H1 (cell line): ENCODE measurements at regions not wholly inside any gene's neighbourhood (a gene's known extent, or its start where the extent isn't known, plus 50 kb on each side); places are given as distances from the start of the nearest gene placed in this dataset.

Experiments used
- CTCF ChIA-PET: fragments of 300-600 bp; sonication (Branson Sonifier 250); formaldehyde crosslinking; loops from one replicate; lab custom pipeline; 2021; ENCODE audit not compliant: partially characterized antibody; lab: Charles Lee
- POLR2A ChIA-PET: fragments of 300-600 bp; sonication (Branson Sonifier 250); formaldehyde crosslinking; loops from one replicate; lab custom pipeline; 2021; ENCODE audit warnings: inconsistent platforms; ENCODE audit not compliant: partially characterized antibody; lab: Charles Lee
- DNase-seq, 2 experiments: peaks; one replicate each; pipeline versions ENCODE4 v3.0.0 to v3.0.0-alpha.2; 2010 to 2022; ENCODE audit warnings: low spot score in 2 of 2, low read depth in 1 of 2, mixed read lengths in 1 of 2
- FAIRE-seq: peaks from 2 replicates; lab custom pipeline; 2011; peaks lifted over from hg19 to GRCh38; lab: Jason Lieb, UNC
- H2AFZ ChIP-seq: 2 replicates; pipeline ENCODE4 v1.8.1; 2012; ENCODE audit warnings: low read length, inconsistent platforms
- H2AK5ac ChIP-seq: 2 replicates; pipeline ENCODE4 v1.6.1; 2013; ENCODE audit warnings: low read depth, low read length
- H2BK120ac ChIP-seq: replicated peaks from 2 replicates; pipeline ENCODE3; 2013; ENCODE audit warnings: low read depth, low read length, inconsistent platforms
- H2BK12ac ChIP-seq: 2 replicates; pipeline ENCODE4 v1.6.1; 2013; ENCODE audit warnings: low read depth, low read length
- H2BK15ac ChIP-seq: 2 replicates; pipeline ENCODE4 v1.6.1; 2013; ENCODE audit warnings: low read length
- H2BK20ac ChIP-seq: 2 replicates; pipeline ENCODE4 v1.6.1; 2013; ENCODE audit warnings: low read length
- H2BK5ac ChIP-seq: 2 replicates; pipeline ENCODE4 v1.6.1; 2013; ENCODE audit warnings: low read depth, low read length
- H3K14ac ChIP-seq: 2 replicates; pipeline ENCODE4 v1.6.1; 2013; ENCODE audit warnings: inconsistent platforms; ENCODE audit not compliant: insufficient read length
- H3K18ac ChIP-seq: 2 replicates; pipeline ENCODE4 v1.6.1; 2013; ENCODE audit warnings: low read length; ENCODE audit errors: extremely low read depth
- H3K23ac ChIP-seq: 2 replicates; pipeline ENCODE4 v1.6.1; 2013; ENCODE audit warnings: inconsistent platforms; ENCODE audit not compliant: insufficient read length
- H3K23me2 ChIP-seq: 2 replicates; pipeline ENCODE4 v1.6.1; 2013; ENCODE audit warnings: low read depth, low read length
- H3K27ac ChIP-seq: 2 replicates; pipeline ENCODE4 v1.6.1; 2011; ENCODE audit warnings: low read depth, low read length, inconsistent platforms
- H3K27me3 ChIP-seq, 4 experiments: replicated peaks in 1 of 4; 1 replicate in 1 of 4; 2 replicates in 3 of 4; pipeline versions ENCODE4 v1.6.1 to v1.8.1; 2011 to 2013; ENCODE audit warnings: low read length in 3 of 4, mild to moderate bottlenecking in 3 of 4, inconsistent platforms in 2 of 4, mixed read lengths in 2 of 4, moderate library complexity in 1 of 4; ENCODE audit not compliant: control insufficient read depth in 3 of 4, insufficient read depth in 3 of 4; ENCODE audit errors: extremely low read depth in 1 of 4
- H3K36me3 ChIP-seq, 4 experiments: 2 replicates each; pipeline versions ENCODE4 v1.6.1 to v1.8.1; 2011 to 2013; ENCODE audit warnings: mild to moderate bottlenecking in 4 of 4, low read length in 3 of 4, moderate library complexity in 2 of 4, control low read depth in 1 of 4, inconsistent platforms in 1 of 4; ENCODE audit not compliant: insufficient read depth in 4 of 4, control insufficient read depth in 2 of 4
- H3K4ac ChIP-seq: replicated peaks from 2 replicates; pipeline ENCODE3; 2013; ENCODE audit warnings: low read length, low read depth, mixed read lengths, inconsistent platforms; ENCODE audit not compliant: insufficient read length
- H3K4me1 ChIP-seq, 4 experiments: replicated peaks in 1 of 4; 1 replicate in 1 of 4; 2 replicates in 3 of 4; pipeline versions ENCODE4 v1.6.1 to v1.8.1; 2011 to 2013; ENCODE audit warnings: low read length in 3 of 4, inconsistent platforms in 2 of 4, mixed read lengths in 1 of 4; ENCODE audit not compliant: insufficient read depth in 4 of 4, control insufficient read depth in 3 of 4
- H3K4me2 ChIP-seq, 2 experiments: 2 replicates each; pipeline versions ENCODE4 v1.6.1 to v1.8.1; 2011 to 2013; ENCODE audit warnings: low read depth in 2 of 2, low read length in 2 of 2, control low read depth in 1 of 2, inconsistent platforms in 1 of 2, mild to moderate bottlenecking in 1 of 2; ENCODE audit not compliant: insufficient read depth in 1 of 2
- H3K4me3 ChIP-seq, 4 experiments: fragments of 200-600, 300-600 bp in 1 of 4; sonication (generic), shearing (Covaris generic), sonication (Bioruptor Twin) in 1 of 4; 2 replicates each; pipeline versions ENCODE4 v1.5.1 to v1.8.1; 2011 to 2016; ENCODE audit warnings: low read length in 4 of 4, low read depth in 3 of 4, control low read depth in 2 of 4, inconsistent platforms in 2 of 4, mild to moderate bottlenecking in 2 of 4, mixed read lengths in 1 of 4, moderate library complexity in 1 of 4; ENCODE audit not compliant: insufficient read depth in 2 of 4; ENCODE audit errors: extremely low read depth in 1 of 4
- H3K56ac ChIP-seq: replicated peaks from 2 replicates; pipeline ENCODE3; 2013; ENCODE audit warnings: low read depth, mild to moderate bottlenecking, mixed read lengths, low read length, inconsistent platforms; ENCODE audit not compliant: insufficient read length
- H3K79me1 ChIP-seq: 2 replicates; pipeline ENCODE4 v1.6.1; 2013; ENCODE audit warnings: low read depth, low read length, control low read depth
- H3K79me2 ChIP-seq, 2 experiments: 2 replicates each; pipeline versions ENCODE4 v1.6.1 to v1.8.1; 2012 to 2013; ENCODE audit warnings: low read length in 2 of 2, mild to moderate bottlenecking in 2 of 2, inconsistent platforms in 1 of 2; ENCODE audit not compliant: insufficient read depth in 2 of 2, control insufficient read depth in 1 of 2
- H3K9ac ChIP-seq, 4 experiments: replicated peaks in 1 of 4; 1 replicate in 1 of 4; 2 replicates in 3 of 4; pipeline versions ENCODE4 v1.6.1 to v1.8.1; 2011 to 2013; ENCODE audit warnings: low read depth in 3 of 4, low read length in 3 of 4, control low read depth in 2 of 4, mild to moderate bottlenecking in 2 of 4, moderate library complexity in 2 of 4, inconsistent platforms in 1 of 4; ENCODE audit errors: extremely low read depth in 1 of 4
- H3K9me3 ChIP-seq, 2 experiments: 2 replicates each; pipeline versions ENCODE4 v1.6.1 to v1.8.1; 2012 to 2013; ENCODE audit warnings: mild to moderate bottlenecking in 2 of 2, moderate library complexity in 2 of 2, control low read depth in 1 of 2, inconsistent platforms in 1 of 2, low read depth in 1 of 2, low read length in 1 of 2, mixed read lengths in 1 of 2; ENCODE audit not compliant: insufficient read depth in 2 of 2
- H4K20me1 ChIP-seq, 2 experiments: replicated peaks in 1 of 2; 2 replicates each; pipeline versions ENCODE3 to v1.8.1; 2011 to 2013; ENCODE audit warnings: inconsistent platforms in 2 of 2, low read length in 2 of 2, mild to moderate bottlenecking in 1 of 2; ENCODE audit not compliant: insufficient read depth in 2 of 2, control insufficient read depth in 1 of 2
- H4K5ac ChIP-seq: 2 replicates; pipeline ENCODE4 v1.6.1; 2013; ENCODE audit warnings: low read length, low read depth, mixed read lengths, inconsistent platforms; ENCODE audit not compliant: insufficient read length
- H4K8ac ChIP-seq: 2 replicates; pipeline ENCODE4 v1.8.0; 2013; ENCODE audit warnings: mild to moderate bottlenecking, moderate library complexity, low read length, inconsistent platforms; ENCODE audit not compliant: insufficient read depth; ENCODE audit errors: extremely low read depth
- H4K91ac ChIP-seq: replicated peaks from 2 replicates; pipeline ENCODE3; 2013; ENCODE audit warnings: low read length, mixed read lengths, inconsistent platforms; ENCODE audit not compliant: insufficient read length
- MAX ChIP-seq: IDR thresholded peaks from 2 replicates; pipeline ENCODE4 v1.6.1; 2012; ENCODE audit warnings: inconsistent platforms
- RBBP5 ChIP-seq: IDR thresholded peaks from 2 replicates; pipeline ENCODE4 v1.7.1; 2012; ENCODE audit warnings: low read depth, mild to moderate bottlenecking, inconsistent platforms, low read length, moderate library complexity, borderline replicate concordance
- SRF ChIP-seq: IDR thresholded peaks from 2 replicates; pipeline ENCODE4 v1.6.1; 2011; ENCODE audit warnings: mild to moderate bottlenecking, low read depth, low read length, moderate library complexity
- TCF12 ChIP-seq: IDR thresholded peaks from 2 replicates; pipeline ENCODE4 v1.6.1; 2011; ENCODE audit warnings: low read depth, mild to moderate bottlenecking, low read length
- WGBS, 2 experiments: shearing (Covaris generic) in 1 of 2; methylation state at CpG; one replicate each; pipeline versions ENCODE4 v1.1.6 to v1.1.7; 2013 to 2015; ENCODE audit warnings: low lambda C conversion rate in 2 of 2, mixed read lengths in 2 of 2, inconsistent platforms in 1 of 2, low coverage in 1 of 2, missing lambda C conversion rate in 1 of 2; ENCODE audit not compliant: insufficient replicate concordance in 2 of 2, insufficient coverage in 1 of 2, insufficient read length in 1 of 2; ENCODE audit errors: extremely low coverage in 1 of 2, missing lambda C conversion rate in 1 of 2; 5-methylcytosine and 5-hydroxymethylcytosine counted together

DNA sequence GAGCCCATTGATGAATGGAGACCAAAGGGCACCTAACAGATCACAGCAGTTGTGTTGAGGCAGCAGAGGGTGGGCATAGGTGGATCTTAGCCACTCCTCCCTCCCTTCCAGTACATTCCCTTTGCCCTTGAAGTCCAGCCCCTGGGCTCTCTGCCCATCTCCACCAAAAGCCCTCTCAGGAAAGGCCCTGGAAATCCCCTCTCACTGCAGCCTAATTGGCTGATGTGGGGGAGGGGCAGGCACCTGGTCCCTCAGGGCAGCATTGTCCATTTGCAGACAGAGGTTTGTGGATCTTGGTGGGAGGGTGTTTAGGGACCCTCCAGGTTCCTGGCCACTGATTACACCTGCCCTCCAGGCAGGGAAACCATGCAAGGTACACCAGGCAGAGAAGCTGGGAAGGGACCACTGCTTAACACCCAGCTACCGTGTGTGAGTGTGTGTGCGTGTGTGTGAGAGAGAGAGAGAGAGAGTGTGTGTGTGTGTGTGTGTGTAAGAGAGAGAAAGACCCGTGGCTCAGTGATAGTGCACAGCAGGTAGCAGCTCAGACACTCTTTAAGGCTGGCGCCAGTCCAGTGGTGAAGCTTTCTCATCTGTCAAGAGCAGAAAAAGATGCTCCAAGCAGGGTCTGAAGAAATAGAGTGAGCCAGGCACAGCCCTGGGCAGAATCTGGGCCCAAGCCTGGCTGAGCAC, 71.1 kb downstream of the MATN1 start:
- Histone ChIP-seq H3K36me3 (no peaks in the 10 kb centered on the region), H2BK12ac (peak overlapping the region; percentile 60; the same call in 1 of the 2 replicates), H3K14ac (no peak overlapping the region), H4K5ac (no peak overlapping the region)
- CTCF ChIA-PET, result interaction anchor here (0.6 to 1.5 kb wide), 4 partner anchors 10 to 272 kb away, joined by 3 to 4 read pairs (median 3); no protein-coding TSS in a partner anchor
- TF ChIP-seq TCF12 (0 out of 2 replicates have a peak, but pooled peaks have one; percentile 79), RBBP5 (no peak; the same call in 1 of the 2 replicates), MAX (0 out of 2 replicates have a peak, but pooled peaks have one; percentile 10), SRF (no peak)
- TF ChIP-seq, all 59 proteins: peak for 2
- Histone ChIP-seq H3K18ac (peak overlapping the region; percentile 78), H4K8ac (no peak overlapping the region), H3K56ac (no peak overlapping the region), H4K91ac (no peak overlapping the region), H3K79me1 (no peaks in the 10 kb centered on the region), H3K9me3 (no peaks in the 10 kb centered on the region), H2BK5ac (no peak overlapping the region; the same call in 1 of the 2 replicates), H3K9ac (no peak overlapping the region), H3K79me2 (no peaks in the 10 kb centered on the region), H2BK120ac (peak overlapping the region; percentile 18), H3K27ac (no peak overlapping the region), H2AK5ac (no peak overlapping the region), H3K23ac (no peak overlapping the region), H3K4ac (no peak overlapping the region), H2BK20ac (0 out of 2 replicates have a peak overlapping the region, but pooled peaks have one; percentile 21), H3K4me3 (no peak overlapping the region), H3K23me2 (peaks cover 5% of the 10 kb centered on the region; the same call in 1 of the 2 replicates), H2AFZ (peak overlapping the region; percentile 67; the same call in 1 of the 2 replicates), H4K20me1 (no peaks in the 10 kb centered on the region), H2BK15ac (no peak overlapping the region; the same call in 1 of the 2 replicates), H3K4me1 (peaks cover 0 to 6% (median 4%) of the 10 kb centered on the region in 4 experiments; a peak in 5 of 7 replicates), H3K4me2 (peak overlapping the region in 1 of 2 experiments; percentile 33; a peak in 2 of 4 replicates), H3K27me3 (no peaks in the 10 kb centered on the region)
- POLR2A ChIA-PET, result no interaction called here
- WGBS, 2 experiments, result 58% methylated on average over 3 of the region's 4 CpGs; no CpG with 5 or more reads in 1 of the 2 experiments
- FAIRE-seq (no peak), DNase-seq (no peak)
